Peyer's patch (tissue), 4 donors: ENCODE measurements at regions not wholly inside any gene's neighbourhood (a gene's known extent, or its start where the extent isn't known, plus 50 kb on each side); places are given as distances from the start of the nearest gene placed in this dataset.

ENCODE experiments used
- CTCF ChIP-seq, 6 experiments: fragments of 450-650 bp in 4 of 6; fragments of 200-600 bp in 2 of 6; sonication (generic) in 1 of 6; IDR thresholded peaks; one replicate each; pipeline ENCODE4 v1.5.1; 2017 to 2019; ENCODE audit warnings: antibody characterized with exemption in 6 of 6, mild to moderate bottlenecking in 3 of 6, moderate library complexity in 1 of 6
- POLR2A ChIP-seq, 2 donors: fragments of 450-650 bp; IDR thresholded peaks; one replicate each; pipeline ENCODE4 v1.5.1; 2017; ENCODE audit warnings: antibody characterized with exemption in 2 of 2, mild to moderate bottlenecking in 2 of 2, moderate library complexity in 2 of 2

- TF ChIP-seq CTCF (IDR thresholded peaks at IDR 0.05) (no peak), POLR2A (IDR thresholded peaks at IDR 0.05) (no peak)
These were observed 155.0 kb upstream of the GPR149 start for GRCh38 chr3:154584974-154585373.
